Naive B cell (primary cell): ENCODE measurements at regions not wholly inside any gene's neighbourhood (a gene's known extent, or its start where the extent isn't known, plus 50 kb on each side); places are given as distances from the start of the nearest gene placed in this dataset.
A peak's percentile ranks its signal among the peaks of the same experiment; 100 is the strongest.

ENCODE experiments used
- ATAC-seq, 2 donors: fragments of 150-1000 bp; cut with Tn5 transposase; 2 replicates each; pipeline ENCODE4 v1.10.0; 2021; ENCODE audit warnings: low read depth in 2 of 2, mild to moderate bottlenecking in 2 of 2, moderate library complexity in 2 of 2
- DNase-seq: peaks from one replicate; pipeline ENCODE4 v3.0.0; 2022
- H3K27ac Mint-ChIP-seq, 6 donors: one replicate each; pipeline ENCODE4 v1.8.0; 2020 to 2022; ENCODE audit warnings: mild to moderate bottlenecking in 6 of 6, mixed read lengths in 6 of 6, moderate library complexity in 5 of 6, inconsistent platforms in 2 of 6
- H3K27me3 Mint-ChIP-seq, 3 donors: one replicate each; pipeline ENCODE4 v1.8.0; 2021 to 2022; ENCODE audit warnings: mixed read lengths in 3 of 3, mild to moderate bottlenecking in 1 of 3
- H3K36me3 Mint-ChIP-seq, 2 donors: one replicate each; pipeline ENCODE4 v1.8.0; 2020 to 2022; ENCODE audit warnings: mixed read lengths in 2 of 2, inconsistent platforms in 1 of 2, mild to moderate bottlenecking in 1 of 2
- H3K4me1 Mint-ChIP-seq, 3 donors: one replicate each; pipeline ENCODE4 v1.8.0; 2020 to 2022; ENCODE audit warnings: mixed read lengths in 3 of 3, inconsistent platforms in 1 of 3, mild to moderate bottlenecking in 1 of 3, moderate library complexity in 1 of 3
- H3K4me3 Mint-ChIP-seq, 8 donors: one replicate each; pipeline ENCODE4 v1.8.0; 2020 to 2022; ENCODE audit warnings: mild to moderate bottlenecking in 8 of 8, mixed read lengths in 8 of 8, moderate library complexity in 8 of 8, inconsistent platforms in 2 of 8
- H3K9me3 Mint-ChIP-seq, 7 donors: one replicate each; pipeline ENCODE4 v1.8.0; 2020 to 2022; ENCODE audit warnings: mixed read lengths in 7 of 7, mild to moderate bottlenecking in 5 of 7, inconsistent platforms in 2 of 7, moderate library complexity in 1 of 7

DNA sequence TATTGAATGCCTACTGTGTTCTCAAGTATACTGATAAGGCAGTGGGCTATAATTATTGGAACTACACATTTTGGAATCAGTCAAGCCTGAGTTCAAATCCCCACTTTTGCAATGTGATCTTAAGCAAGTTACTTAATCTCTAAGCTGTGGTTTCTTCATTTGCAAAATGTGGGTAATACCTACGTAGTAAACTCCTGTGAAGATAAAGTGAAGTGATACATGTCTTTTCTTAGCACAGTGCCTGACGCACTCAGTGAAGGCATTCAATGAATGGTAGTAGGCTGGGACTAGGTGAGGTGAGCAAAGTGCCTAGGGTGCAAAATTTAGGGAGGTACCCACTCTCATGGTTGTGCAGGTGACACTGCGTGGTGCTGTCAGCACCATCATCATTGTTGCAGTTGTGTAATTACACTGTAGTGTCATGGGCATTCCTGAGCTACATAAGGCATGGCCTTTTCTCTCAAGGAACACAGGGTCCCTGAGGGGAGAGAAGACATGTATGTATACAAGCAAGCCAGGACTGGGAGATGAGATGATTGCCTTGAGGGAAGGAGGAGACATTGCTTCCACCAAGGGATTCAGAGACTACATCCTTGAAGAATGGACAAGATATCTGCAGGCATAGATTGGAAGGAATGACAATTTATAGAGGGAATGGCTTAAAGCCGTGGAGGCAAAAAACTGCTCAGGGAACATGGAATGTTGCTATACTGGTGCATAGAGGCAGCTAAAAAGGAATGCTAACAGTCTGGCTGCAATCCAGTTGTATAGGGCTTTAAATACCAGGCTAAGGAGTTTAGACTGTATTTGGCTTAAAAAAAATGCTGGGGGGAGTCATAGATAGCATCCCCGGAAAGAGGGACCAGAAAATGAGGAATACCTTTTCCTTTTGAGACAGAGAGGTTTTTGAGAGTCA, 129.2 kb upstream of the ARHGAP5 start:
- H3K4me1 Mint-ChIP-seq = peaks cover 14 to 29% (median 17%) of the 10 kb centered on the region in 3 donors
- H3K9me3 Mint-ChIP-seq = no peaks in the 10 kb centered on the region
- peak overlapping the region in 1 of 6 donors; percentile 13 for H3K27ac Mint-ChIP-seq
- no peak for ATAC-seq
- no peak for DNase-seq
- no peak overlapping the region for H3K4me3 Mint-ChIP-seq
- peaks cover 0 to 19% (median 8%) of the 10 kb centered on the region in 3 donors for H3K27me3 Mint-ChIP-seq
- H3K36me3 Mint-ChIP-seq = no peaks in the 10 kb centered on the region

DNA sequence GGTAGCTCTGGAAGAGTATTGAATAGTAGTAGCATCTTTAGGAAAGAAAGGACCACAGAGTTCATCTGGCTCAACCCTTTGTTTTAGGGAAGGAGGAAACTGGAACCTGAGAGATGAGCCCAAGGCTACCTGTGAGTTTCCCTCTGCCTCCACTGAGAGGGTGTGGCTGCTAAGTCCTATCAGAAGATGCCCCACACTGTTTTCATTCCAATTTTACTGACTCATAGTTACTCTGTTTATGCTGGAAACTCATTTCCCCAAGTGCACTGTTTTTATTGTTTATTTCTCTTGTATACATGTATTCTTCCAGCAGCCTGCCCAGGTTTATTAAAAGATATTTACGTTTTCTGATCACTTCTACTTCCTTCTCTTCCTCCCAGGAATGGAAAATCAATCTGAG, 127.4 kb upstream of the ARHGAP5 start:
- DNase-seq = no peak
- Mint-ChIP-seq H3K4me3 (no peak overlapping the region), H3K36me3 (no peaks in the 10 kb centered on the region), H3K4me1 (peaks cover 7 to 19% (median 8%) of the 10 kb centered on the region in 3 donors), H3K27ac (no peak overlapping the region), H3K9me3 (no peaks in the 10 kb centered on the region), H3K27me3 (peaks cover 0 to 19% (median 8%) of the 10 kb centered on the region in 3 donors)
- ATAC-seq = no peak

DNA sequence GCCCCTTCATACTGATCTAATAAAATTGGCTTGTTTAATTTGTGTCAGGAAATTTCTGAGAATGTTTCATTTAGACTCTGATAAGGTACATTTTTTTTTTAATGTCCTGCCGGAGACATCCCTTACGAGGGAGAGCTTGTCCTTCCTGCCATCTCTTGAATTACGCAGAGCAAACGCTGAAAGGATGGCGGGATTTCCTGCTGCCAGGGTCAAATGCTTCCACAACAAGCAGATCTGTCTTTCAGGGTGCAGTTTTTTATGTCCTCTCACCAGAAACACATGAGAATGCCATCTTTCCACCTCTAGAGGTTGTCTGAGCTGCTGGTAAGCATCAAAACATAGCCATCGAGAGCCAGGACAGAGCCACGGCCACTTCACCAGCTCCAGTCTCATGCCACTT, 126.8 kb upstream of the ARHGAP5 start:
- no peak for ATAC-seq
- H3K27ac Mint-ChIP-seq = peak overlapping the region in 2 of 6 donors; percentile 16 to 48
- H3K36me3 Mint-ChIP-seq = no peaks in the 10 kb centered on the region
- peaks cover 0 to 19% (median 8%) of the 10 kb centered on the region in 3 donors for H3K27me3 Mint-ChIP-seq
- H3K9me3 Mint-ChIP-seq = no peaks in the 10 kb centered on the region
- peaks cover under 1 to 13% (median 2%) of the 10 kb centered on the region in 3 donors for H3K4me1 Mint-ChIP-seq
- no peak overlapping the region for H3K4me3 Mint-ChIP-seq
- no peak for DNase-seq

DNA sequence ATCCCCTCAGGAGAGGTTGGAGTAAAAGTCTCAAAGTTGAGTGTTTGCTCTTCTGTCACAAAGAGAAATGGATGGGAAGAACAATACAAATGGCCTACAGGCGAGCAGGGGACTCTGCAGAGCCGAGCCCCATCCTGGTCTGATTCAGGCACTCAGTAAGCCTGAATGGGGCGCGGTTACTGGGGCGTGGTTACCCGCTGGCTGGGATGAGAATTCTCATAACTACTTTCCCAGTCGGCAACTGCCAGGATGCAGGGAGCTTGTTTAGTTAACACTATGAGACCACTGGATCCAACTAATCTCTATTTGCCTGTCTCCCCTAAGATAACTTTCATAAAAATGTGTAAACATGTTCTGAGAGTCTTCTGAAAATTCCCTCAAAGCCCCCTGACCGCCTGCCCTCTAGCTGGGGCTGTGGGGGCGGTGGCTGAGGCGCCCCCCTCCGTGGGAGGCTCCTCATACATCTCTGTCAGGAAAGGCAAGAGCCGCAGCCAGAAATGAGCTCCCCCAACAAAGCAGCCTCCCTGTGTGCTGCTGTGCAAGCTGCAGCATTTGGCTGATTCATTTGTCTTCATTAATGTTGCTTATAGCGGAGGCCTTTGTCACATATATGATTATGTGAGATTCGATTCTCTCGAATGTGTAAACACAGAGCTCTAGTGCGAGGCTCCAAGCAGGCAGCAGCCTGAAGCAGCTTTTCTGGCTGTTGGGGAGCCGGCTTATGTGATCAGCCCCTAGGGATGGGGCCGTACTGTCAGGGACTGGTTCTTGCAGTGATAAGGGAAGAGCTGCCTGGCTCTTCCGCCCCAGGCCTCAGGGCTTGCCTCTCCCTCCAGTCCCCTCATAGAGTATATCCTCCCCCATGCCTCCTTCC, 126.1 kb upstream of the ARHGAP5 start:
- Mint-ChIP-seq H3K4me1 (peaks cover 0 to 6% (median 0%) of the 10 kb centered on the region in 3 donors), H3K4me3 (no peak overlapping the region), H3K27ac (peak overlapping the region in 2 of 6 donors; percentile 12 to 51)

DNA sequence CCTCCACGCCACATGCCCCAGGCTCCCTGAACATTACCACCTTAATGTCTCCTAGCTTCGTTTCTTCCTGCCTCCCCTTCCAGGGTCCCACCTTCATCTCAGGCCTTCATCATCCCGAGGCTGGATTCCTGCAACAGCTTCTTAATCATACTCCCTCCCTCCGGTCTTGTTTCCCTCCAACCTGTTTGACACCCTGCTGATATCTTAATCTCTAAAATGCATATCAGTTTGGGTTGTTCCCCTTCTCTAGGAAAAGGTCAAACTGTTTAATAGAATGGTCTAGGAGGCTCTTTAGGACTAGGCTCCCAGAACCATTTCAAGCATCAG, 125.5 kb upstream of the ARHGAP5 start:
- H3K27ac Mint-ChIP-seq = no peak overlapping the region
- H3K9me3 Mint-ChIP-seq = no peaks in the 10 kb centered on the region
- peaks cover 0 to under 1% (median 0%) of the 10 kb centered on the region in 3 donors for H3K4me1 Mint-ChIP-seq
- ATAC-seq = no peak
- no peak for DNase-seq
- peaks cover 0 to 19% (median 8%) of the 10 kb centered on the region in 3 donors for H3K27me3 Mint-ChIP-seq
- no peaks in the 10 kb centered on the region for H3K36me3 Mint-ChIP-seq
- H3K4me3 Mint-ChIP-seq = no peak overlapping the region

More for the DNA sequence above, 126.1 kb upstream of the ARHGAP5 start:
- ATAC-seq (no peak), DNase-seq (no peak)
- Mint-ChIP-seq H3K9me3 (no peaks in the 10 kb centered on the region), H3K27me3 (peaks cover 0 to 19% (median 8%) of the 10 kb centered on the region in 3 donors), H3K36me3 (no peaks in the 10 kb centered on the region)

DNA sequence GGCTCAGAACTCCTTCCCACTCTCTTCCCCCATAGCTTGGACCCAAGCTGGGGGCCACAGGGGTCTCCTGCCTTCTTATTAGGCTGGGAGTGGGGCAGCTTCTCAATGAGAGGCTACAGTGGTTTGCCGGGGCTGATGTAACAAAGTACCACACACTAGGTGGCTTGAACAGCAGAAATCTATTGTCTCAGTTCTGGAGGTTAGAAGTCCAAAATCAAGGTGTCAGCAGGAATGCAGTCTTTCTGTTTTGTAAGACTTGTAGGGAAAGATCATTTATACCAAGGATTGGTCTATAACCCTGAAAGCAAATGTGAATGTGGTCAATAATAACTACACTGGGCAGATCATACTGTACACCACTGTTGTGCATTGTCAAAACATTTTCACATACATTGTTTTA, 124.5 kb upstream of the ARHGAP5 start:
- H3K9me3 Mint-ChIP-seq = peaks cover 0 to 4% (median 0%) of the 10 kb centered on the region in 7 donors
- peaks cover 0 to 5% of the 10 kb centered on the region in 2 donors for H3K36me3 Mint-ChIP-seq
- DNase-seq (no peak), ATAC-seq (no peak)
- no peak overlapping the region for H3K4me3 Mint-ChIP-seq
- peak overlapping the region in 1 of 6 donors; percentile 61 for H3K27ac Mint-ChIP-seq
- no peaks in the 10 kb centered on the region for H3K4me1 Mint-ChIP-seq
- peaks cover 0 to 19% (median 15%) of the 10 kb centered on the region in 3 donors for H3K27me3 Mint-ChIP-seq

DNA sequence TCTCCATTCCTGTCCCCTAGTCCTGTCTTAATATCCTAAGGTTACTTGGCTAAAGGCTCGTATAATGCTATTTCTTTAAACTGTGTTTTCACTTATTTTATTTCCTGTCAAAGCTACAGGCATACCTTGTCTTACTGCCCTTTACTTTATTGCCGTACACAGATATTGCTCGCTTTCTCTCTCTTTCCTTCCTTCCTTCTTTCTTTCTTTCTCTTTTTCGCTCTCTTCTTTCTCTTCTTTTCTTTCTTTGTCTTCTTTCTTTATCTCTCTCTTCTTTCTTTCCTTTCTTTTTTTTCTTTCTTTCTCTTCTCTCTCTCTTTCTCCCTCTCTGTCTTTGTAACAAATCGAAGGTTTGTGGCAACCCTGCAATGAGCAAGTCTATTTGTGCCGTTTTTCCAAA, 123.9 kb upstream of the ARHGAP5 start:
- Mint-ChIP-seq H3K36me3 (peaks cover 0 to 5% of the 10 kb centered on the region in 2 donors), H3K4me3 (no peak overlapping the region), H3K27me3 (peaks cover 0 to 19% (median 15%) of the 10 kb centered on the region in 3 donors), H3K27ac (no peak overlapping the region), H3K4me1 (no peaks in the 10 kb centered on the region), H3K9me3 (peaks cover 0 to 4% (median 0%) of the 10 kb centered on the region in 7 donors)
- DNase-seq (no peak), ATAC-seq (no peak)

DNA sequence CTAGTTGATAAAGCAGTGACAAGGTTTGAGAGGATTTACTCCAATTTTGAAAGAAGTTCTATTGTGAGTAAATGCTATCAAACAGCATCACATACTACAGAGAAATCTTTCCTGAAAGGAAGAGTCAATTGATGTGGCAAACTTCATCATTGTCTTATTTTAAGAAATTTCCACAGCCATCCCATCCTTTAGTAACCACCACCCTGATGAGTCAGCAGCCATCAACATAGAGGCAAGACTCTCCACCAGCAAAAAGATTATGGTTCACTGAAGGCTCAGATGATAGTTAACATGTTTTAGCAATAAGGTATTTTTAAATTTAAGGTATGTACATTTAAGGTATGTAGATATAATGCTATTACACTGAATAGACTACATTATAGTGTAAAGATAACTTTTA, 122.1 kb upstream of the ARHGAP5 start:
- H3K4me3 Mint-ChIP-seq = no peak overlapping the region
- peaks cover 0 to 4% (median 0%) of the 10 kb centered on the region in 7 donors for H3K9me3 Mint-ChIP-seq
- H3K36me3 Mint-ChIP-seq = peaks cover 0 to 5% of the 10 kb centered on the region in 2 donors
- DNase-seq = no peak
- peak overlapping the region in 1 of 6 donors; percentile 60 for H3K27ac Mint-ChIP-seq
- no peak for ATAC-seq
- H3K27me3 Mint-ChIP-seq = peaks cover 0 to 16% (median 15%) of the 10 kb centered on the region in 3 donors
- H3K4me1 Mint-ChIP-seq = no peaks in the 10 kb centered on the region

DNA sequence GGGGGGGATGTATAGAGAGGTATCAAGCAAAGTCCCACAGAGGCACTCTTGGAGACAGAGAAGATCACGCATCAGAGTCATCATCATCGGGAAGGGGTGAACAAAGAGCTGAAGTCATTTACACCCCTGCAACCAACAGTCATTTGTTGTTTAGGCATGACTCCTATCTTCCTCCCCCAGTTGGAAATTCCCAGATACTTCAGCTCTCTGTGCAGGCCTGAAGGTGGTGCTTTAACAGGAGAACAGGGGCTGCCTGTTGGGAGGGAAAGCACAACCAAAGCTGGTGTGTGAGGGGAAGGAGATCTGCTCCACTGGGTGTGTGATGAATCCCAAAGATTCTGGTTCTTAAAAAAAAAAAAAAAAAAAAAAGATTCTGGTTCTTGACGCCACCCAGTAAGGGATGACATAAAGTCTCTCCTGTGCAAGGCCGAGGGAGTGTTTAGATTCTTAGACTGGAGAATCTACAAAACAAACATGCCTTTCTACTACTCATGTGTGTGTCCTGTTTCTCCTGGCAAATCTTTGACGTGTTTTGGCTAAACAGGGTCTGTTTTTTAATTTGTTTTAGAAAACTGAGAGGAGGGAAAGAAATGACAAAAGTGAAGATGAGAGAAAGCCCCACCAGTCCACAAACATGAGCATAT, 121.0 kb upstream of the ARHGAP5 start:
- Mint-ChIP-seq H3K4me1 (no peaks in the 10 kb centered on the region), H3K27ac (no peak overlapping the region), H3K36me3 (peaks cover 5 to 7% of the 10 kb centered on the region in 2 donors), H3K9me3 (peaks cover 0 to 11% (median 4%) of the 10 kb centered on the region in 7 donors), H3K4me3 (no peak overlapping the region), H3K27me3 (peaks cover 0 to 15% (median 11%) of the 10 kb centered on the region in 3 donors)
- ATAC-seq (no peak), DNase-seq (no peak)

DNA sequence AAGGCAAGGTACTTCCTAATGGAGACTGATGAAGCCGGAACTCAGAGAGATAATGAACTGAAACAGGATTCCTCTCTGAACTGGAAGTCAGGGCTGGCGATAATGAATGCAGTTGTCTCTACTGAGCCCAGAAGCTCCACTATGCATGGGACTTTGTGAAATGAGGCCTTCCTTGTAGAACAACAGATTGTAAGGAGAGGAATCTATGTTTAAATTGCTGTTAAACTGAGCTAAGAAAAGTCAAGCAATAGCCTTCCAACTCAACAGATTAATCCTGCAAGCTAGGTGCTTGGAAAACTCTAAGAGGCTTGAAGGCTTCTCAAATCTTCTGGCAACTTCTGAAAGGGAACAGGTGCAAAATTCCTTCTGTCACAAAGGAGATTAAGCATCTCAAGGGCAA, 119.5 kb upstream of the ARHGAP5 start:
- peaks cover 0 to 7% (median 6%) of the 10 kb centered on the region in 3 donors for H3K27me3 Mint-ChIP-seq
- DNase-seq (no peak), ATAC-seq (no peak)
- H3K4me1 Mint-ChIP-seq = no peaks in the 10 kb centered on the region
- H3K9me3 Mint-ChIP-seq = peaks cover 0 to 11% (median 4%) of the 10 kb centered on the region in 7 donors
- no peak overlapping the region for H3K4me3 Mint-ChIP-seq
- no peak overlapping the region for H3K27ac Mint-ChIP-seq
- peaks cover 5 to 7% of the 10 kb centered on the region in 2 donors for H3K36me3 Mint-ChIP-seq

DNA sequence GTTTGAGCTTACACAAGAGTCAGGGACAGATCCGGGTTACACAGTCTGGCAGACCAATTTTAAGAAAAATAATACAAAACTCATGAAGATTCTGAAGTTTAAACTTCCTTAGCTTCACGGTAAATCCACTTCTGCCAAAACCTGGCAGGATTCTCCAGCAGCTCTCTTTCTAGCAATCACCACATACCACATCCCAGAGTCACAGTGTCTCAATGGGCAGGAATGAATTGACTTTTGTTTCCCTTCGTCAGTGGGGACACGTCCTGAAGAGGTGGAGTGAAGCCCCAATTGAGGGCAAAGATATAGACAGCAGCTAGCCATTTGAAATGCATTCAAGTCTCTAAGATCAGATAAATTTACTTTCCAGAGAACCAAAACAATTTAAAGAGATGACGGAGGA, 117.1 kb upstream of the ARHGAP5 start:
- Mint-ChIP-seq H3K4me1 (no peaks in the 10 kb centered on the region), H3K36me3 (peaks cover 5 to 7% of the 10 kb centered on the region in 2 donors), H3K9me3 (peaks cover 0 to 11% (median 4%) of the 10 kb centered on the region in 7 donors), H3K4me3 (no peak overlapping the region), H3K27me3 (peaks cover 0 to 7% (median 6%) of the 10 kb centered on the region in 3 donors), H3K27ac (no peak overlapping the region)
- ATAC-seq (no peak), DNase-seq (no peak)

DNA sequence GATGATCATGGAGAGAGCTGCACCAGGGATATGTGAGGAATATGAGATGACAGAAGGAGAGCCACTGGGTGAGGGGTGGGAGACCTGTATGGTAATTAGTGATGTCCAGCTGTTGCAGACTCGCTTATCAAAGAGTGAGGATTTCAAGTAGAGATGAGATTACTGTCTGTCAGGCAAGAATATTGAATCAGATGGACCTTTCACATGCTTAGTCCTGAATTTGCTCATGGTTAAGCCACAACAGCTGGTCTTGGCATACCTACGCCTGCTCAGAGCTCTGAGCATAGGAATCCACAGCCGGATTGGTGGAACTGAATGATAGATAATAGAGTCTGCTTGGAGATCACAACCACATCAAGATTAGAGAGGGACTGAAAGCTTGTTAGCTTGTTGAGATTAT, 115.2 kb upstream of the ARHGAP5 start:
- no peak for DNase-seq
- Mint-ChIP-seq H3K4me3 (no peak overlapping the region), H3K36me3 (peaks cover 3 to 7% of the 10 kb centered on the region in 2 donors), H3K27ac (no peak overlapping the region), H3K4me1 (peaks cover 0 to 4% (median 0%) of the 10 kb centered on the region in 3 donors), H3K9me3 (peaks cover 0 to 9% (median 4%) of the 10 kb centered on the region in 7 donors), H3K27me3 (peaks cover 0 to 7% (median 4%) of the 10 kb centered on the region in 3 donors)
- ATAC-seq = no peak

DNA sequence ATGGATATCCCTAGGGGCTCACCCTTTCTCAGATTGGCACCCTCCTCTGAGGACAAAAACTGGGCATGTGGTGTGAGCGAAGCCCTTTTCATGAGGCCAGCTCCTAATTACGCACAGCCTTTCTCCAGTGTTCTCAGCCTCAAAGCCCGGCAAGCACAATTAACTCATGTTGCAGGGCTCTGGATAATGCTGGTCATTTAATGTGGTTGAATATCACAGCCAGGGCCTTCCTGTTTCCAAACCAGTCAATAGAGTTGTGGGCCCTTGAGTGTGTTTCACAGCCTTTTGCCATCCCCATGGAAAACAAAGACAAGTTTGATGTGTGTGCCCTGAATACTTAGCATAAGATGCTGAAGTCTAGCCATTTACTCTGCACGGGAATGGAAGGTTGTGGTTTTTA, 114.2 kb upstream of the ARHGAP5 start:
- Mint-ChIP-seq H3K4me1 (peaks cover 0 to 4% (median 0%) of the 10 kb centered on the region in 3 donors), H3K4me3 (no peak overlapping the region), H3K36me3 (peaks cover 0 to 7% of the 10 kb centered on the region in 2 donors), H3K27me3 (peaks cover 0 to 7% (median 0%) of the 10 kb centered on the region in 3 donors), H3K9me3 (peaks cover 0 to 9% (median 4%) of the 10 kb centered on the region in 7 donors), H3K27ac (peak overlapping the region in 1 of 6 donors; percentile 6)
- DNase-seq (no peak), ATAC-seq (no peak)
